Endothelial cell of umbilical vein (primary cell): ENCODE measurements at regions not wholly inside any gene's neighbourhood (a gene's known extent, or its start where the extent isn't known, plus 50 kb on each side); places are given as distances from the start of the nearest gene placed in this dataset.

Experiments
- BruUV-seq: library from RNA; stranded (reverse); fragments of 400-500 nt; replicated peaks from 2 replicates; lab custom pipeline; 2021; lab: Mats Ljungman, UMichigan
- CTCF ChIA-PET: fragments of 300-600, 350-600 bp; sonication (Branson Sonifier 250); formaldehyde crosslinking; loops from one replicate; lab custom pipeline; 2021; ENCODE audit warnings: antibody characterized with exemption, inconsistent platforms; lab: Charles Lee
- POLR2A ChIA-PET: fragments of 300-600, 350-600 bp; sonication (Branson Sonifier 250); formaldehyde crosslinking; loops from one replicate; lab custom pipeline; 2021; ENCODE audit warnings: antibody characterized with exemption, inconsistent platforms; lab: Charles Lee
- DNase-seq: peaks from one replicate; pipeline ENCODE4 v3.0.0-alpha.2; 2011; ENCODE audit warnings: low read depth, low spot score
- FAIRE-seq: peaks from 2 replicates; lab custom pipeline; 2011; peaks lifted over from hg19 to GRCh38; lab: Jason Lieb, UNC
- H2AFZ ChIP-seq: 2 replicates; pipeline ENCODE4 v1.6.0; 2012; ENCODE audit warnings: low read depth, low read length, control low read depth, inconsistent platforms
- H3K27ac ChIP-seq: 2 replicates; pipeline ENCODE4 v1.5.1; 2011; ENCODE audit warnings: low read depth, mild to moderate bottlenecking, control low read depth, low read length, moderate library complexity; ENCODE audit not compliant: insufficient read depth
- H3K27me3 ChIP-seq, 2 experiments: 2 replicates each; pipeline versions ENCODE4 v1.6.0 to v1.6.1; 2011; ENCODE audit warnings: low read length in 2 of 2, mixed read lengths in 1 of 2; ENCODE audit not compliant: control insufficient read depth in 2 of 2, insufficient read depth in 2 of 2
- H3K36me3 ChIP-seq, 2 experiments: 2 replicates in 1 of 2; 3 replicates in 1 of 2; pipeline ENCODE4 v1.5.1; 2011; ENCODE audit warnings: low read length in 2 of 2, mild to moderate bottlenecking in 1 of 2, moderate library complexity in 1 of 2; ENCODE audit not compliant: control insufficient read depth in 2 of 2, insufficient read depth in 2 of 2; ENCODE audit errors: extremely low read depth in 1 of 2
- H3K4me1 ChIP-seq: 3 replicates; pipeline ENCODE4 v1.5.1; 2011; ENCODE audit warnings: mild to moderate bottlenecking, low read length; ENCODE audit not compliant: control insufficient read depth, insufficient read depth; ENCODE audit errors: extremely low read depth
- H3K4me2 ChIP-seq: 2 replicates; pipeline ENCODE4 v1.6.1; 2011; ENCODE audit warnings: low read length, control low read depth, mixed read lengths; ENCODE audit not compliant: insufficient read depth
- H3K4me3 ChIP-seq, 3 experiments: fragments of 200-600 bp in 1 of 3; sonication (generic), shearing (Covaris generic) in 1 of 3; replicated peaks in 1 of 3; 2 replicates each; pipeline ENCODE4 v1.5.1; 2011 to 2016; ENCODE audit warnings: control low read depth in 3 of 3, low read length in 3 of 3, mild to moderate bottlenecking in 2 of 3, inconsistent platforms in 1 of 3, low read depth in 1 of 3, moderate library complexity in 1 of 3; ENCODE audit not compliant: insufficient read depth in 1 of 3
- H3K79me2 ChIP-seq: 2 replicates; pipeline ENCODE4 v1.6.0; 2012; ENCODE audit warnings: low read length, inconsistent platforms; ENCODE audit not compliant: control insufficient read depth, insufficient read depth
- H3K9ac ChIP-seq: replicated peaks from 2 replicates; pipeline ENCODE3; 2011; ENCODE audit warnings: low read length, control low read depth; ENCODE audit not compliant: insufficient read depth; ENCODE audit errors: extremely low read depth
- H3K9me1 ChIP-seq: replicated peaks from 3 replicates; pipeline ENCODE4 v1.6.0; 2011; ENCODE audit warnings: mild to moderate bottlenecking, low read length; ENCODE audit not compliant: control insufficient read depth, insufficient read depth; ENCODE audit errors: extremely low read depth
- H3K9me3 ChIP-seq: replicated peaks from 2 replicates; pipeline ENCODE4 v1.5.1; 2012; ENCODE audit warnings: low read length, inconsistent platforms; ENCODE audit not compliant: control insufficient read depth, insufficient read depth
- H4K20me1 ChIP-seq: replicated peaks from 2 replicates; pipeline ENCODE3; 2011; ENCODE audit warnings: mild to moderate bottlenecking, low read length; ENCODE audit not compliant: control insufficient read depth, insufficient read depth; ENCODE audit errors: extremely low read depth
- CTCF ChIP-seq, 2 donors: IDR thresholded peaks; 1 replicate in 1 of 2; 2 replicates in 1 of 2; pipeline ENCODE4 v1.5.1; 2011; ENCODE audit warnings: low read length in 2 of 2, mild to moderate bottlenecking in 2 of 2, moderate library complexity in 2 of 2, control low read depth in 1 of 2, inconsistent platforms in 1 of 2, low read depth in 1 of 2; ENCODE audit not compliant: insufficient read depth in 1 of 2; ENCODE audit errors: extremely low read depth in 1 of 2
- EZH2 ChIP-seq: IDR thresholded peaks from 2 replicates; pipeline ENCODE4 v1.6.1; 2012; ENCODE audit warnings: borderline replicate concordance, low read depth, mild to moderate bottlenecking, moderate library complexity, low read length, inconsistent platforms; ENCODE audit not compliant: severe bottlenecking
- FOS ChIP-seq: IDR thresholded peaks from 2 replicates; pipeline ENCODE4 v1.6.1; 2011; ENCODE audit warnings: mild to moderate bottlenecking, low read length, moderate library complexity, borderline replicate concordance; ENCODE audit not compliant: insufficient read depth
- GATA2 ChIP-seq: IDR thresholded peaks from 2 replicates; pipeline ENCODE4 v1.7.0; 2011; ENCODE audit warnings: low read depth, mild to moderate bottlenecking, moderate library complexity, mixed read lengths, low read length; ENCODE audit not compliant: insufficient read length, insufficient read depth
- JUN ChIP-seq: IDR thresholded peaks from 2 replicates; pipeline ENCODE4 v1.6.1; 2011; ENCODE audit warnings: borderline replicate concordance, low read depth; ENCODE audit not compliant: insufficient read length, insufficient read depth
- MYC ChIP-seq: IDR thresholded peaks from one replicate; pipeline ENCODE4 v1.6.1; 2011; ENCODE audit warnings: mild to moderate bottlenecking, low read depth, low read length
- POLR2A ChIP-seq: IDR thresholded peaks from 2 replicates; pipeline ENCODE4 v1.6.1; 2012; ENCODE audit warnings: low read depth, mild to moderate bottlenecking, control low read depth, low read length
- POLR2AphosphoS5 ChIP-seq: IDR thresholded peaks from 2 replicates; pipeline ENCODE4 v1.6.1; 2012; ENCODE audit warnings: low read depth, mild to moderate bottlenecking, control low read depth, low read length, moderate library complexity; ENCODE audit not compliant: insufficient read depth
- dilution Hi-C: fragments of 300-500 bp; cut with MboI; formaldehyde crosslinking; loops from one replicate; pipeline ENCODE4 v1.15.0; 2019; ENCODE audit warnings: low sequenced_read_pairs; ENCODE audit not compliant: extremely low pct_ligation_motif_present
- intact Hi-C: fragments of 100-400 bp; cut with micrococcal nuclease; formaldehyde crosslinking; loops from one replicate; pipeline ENCODE4 v1.10.0; 2022
- TF ChIP-seq, protein P1 (sequence below): IDR thresholded peaks from 2 replicates; pipeline ENCODE4 v1.6.1; 2011; ENCODE audit not compliant: insufficient read depth, insufficient read length

- intact Hi-C loops, result no loop called here
- ChIA-PET CTCF (interaction anchor here (0.6 kb wide), 1 partner anchor 24 kb away, joined by 3 read pairs; no protein-coding TSS in a partner anchor), POLR2A (no interaction called here)
- H3K27ac ChIP-seq, result no peak overlapping the region
- H3K9me3 ChIP-seq, result no peaks in the 10 kb centered on the region
- H3K79me2 ChIP-seq, result no peaks in the 10 kb centered on the region
- H3K36me3 ChIP-seq, result no peaks in the 10 kb centered on the region
- H3K27me3 ChIP-seq, result no peaks in the 10 kb centered on the region
- FAIRE-seq, result no peak
- no peak for TF ChIP-seq POLR2AphosphoS5
- no peak for TF ChIP-seq MYC
- no peak for TF ChIP-seq POLR2A
- TF ChIP-seq FOS, result no peak
- TF ChIP-seq CTCF (IDR thresholded peaks at IDR 0.05; ENCODE audit: extremely low read depth in 1 of 2, insufficient read depth in 1 of 2, low read depth in 1 of 2, low read length in 2 of 2), result no peak
- TF ChIP-seq, protein P1, sequence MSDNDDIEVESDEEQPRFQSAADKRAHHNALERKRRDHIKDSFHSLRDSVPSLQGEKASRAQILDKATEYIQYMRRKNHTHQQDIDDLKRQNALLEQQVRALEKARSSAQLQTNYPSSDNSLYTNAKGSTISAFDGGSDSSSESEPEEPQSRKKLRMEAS, result no peak
- H3K4me2 ChIP-seq, result no peak overlapping the region
- H2AFZ ChIP-seq, result no peak overlapping the region
- H3K9me1 ChIP-seq, result no peaks in the 10 kb centered on the region
- peaks cover 3% of the 10 kb centered on the region for H3K4me1 ChIP-seq
- dilution Hi-C loops, result no loop called here
- no TSS peak for BruUV-seq
- H3K4me3 ChIP-seq, result no peak overlapping the region
- no peak overlapping the region for H3K9ac ChIP-seq
- H4K20me1 ChIP-seq, result no peaks in the 10 kb centered on the region
- DNase-seq, result no peak
These were observed 514.5 kb upstream of the RGMB start for GRCh38 chr5:98258939-98259338.

GRCh38 chr5:98259595-98259994 is 513.9 kb upstream of the RGMB start:
- Histone ChIP-seq H3K27me3 (no peaks in the 10 kb centered on the region), H3K9me3 (no peaks in the 10 kb centered on the region), H2AFZ (no peak overlapping the region), H3K4me2 (no peak overlapping the region), H3K9ac (no peak overlapping the region), H3K36me3 (no peaks in the 10 kb centered on the region), H3K79me2 (no peaks in the 10 kb centered on the region), H3K4me3 (no peak overlapping the region), H4K20me1 (no peaks in the 10 kb centered on the region), H3K27ac (no peak overlapping the region), H3K4me1 (peaks cover 9% of the 10 kb centered on the region), H3K9me1 (no peaks in the 10 kb centered on the region)
- dilution Hi-C loops (no loop called here), intact Hi-C loops (no loop called here)
- FAIRE-seq (no peak), DNase-seq (no peak)
- CTCF ChIA-PET, result interaction anchor here (0.7 kb wide), 1 partner anchor 16 kb away, joined by 3 read pairs; no protein-coding TSS in a partner anchor
- POLR2A ChIA-PET, result no interaction called here
- no TSS peak for BruUV-seq
- TF ChIP-seq, protein P1, result no peak
- TF ChIP-seq POLR2A (no peak), MYC (no peak), POLR2AphosphoS5 (no peak), EZH2 (no peak), JUN (no peak), GATA2 (no peak), FOS (no peak), CTCF (IDR thresholded peaks at IDR 0.05; ENCODE audit: extremely low read depth in 1 of 2, insufficient read depth in 1 of 2, low read depth in 1 of 2, low read length in 2 of 2) (no peak)
